Endothelial cell (in vitro differentiated cells): ENCODE measurements at regions not wholly inside any gene's neighbourhood (a gene's known extent, or its start where the extent isn't known, plus 50 kb on each side); places are given as distances from the start of the nearest gene placed in this dataset.

Experiments
- DNase-seq: peaks from one replicate; pipeline ENCODE4 v3.0.0; 2021; ENCODE audit warnings: low spot score
- H3K27ac Mint-ChIP-seq: one replicate; pipeline ENCODE4 v1.8.0; 2021; ENCODE audit warnings: mixed read lengths, inconsistent platforms; ENCODE audit not compliant: unreplicated experiment
- H3K27me3 Mint-ChIP-seq: one replicate; pipeline ENCODE4 v1.8.0; 2021; ENCODE audit warnings: mild to moderate bottlenecking, moderate library complexity, mixed read lengths, inconsistent platforms; ENCODE audit not compliant: unreplicated experiment
- H3K36me3 Mint-ChIP-seq: one replicate; pipeline ENCODE4 v1.8.0; 2021; ENCODE audit warnings: mild to moderate bottlenecking, low read depth, mixed read lengths, inconsistent platforms; ENCODE audit not compliant: unreplicated experiment
- H3K4me1 Mint-ChIP-seq: one replicate; pipeline ENCODE4 v1.8.0; 2021; ENCODE audit warnings: mild to moderate bottlenecking, mixed read lengths, inconsistent platforms; ENCODE audit not compliant: unreplicated experiment
- H3K4me3 Mint-ChIP-seq: one replicate; pipeline ENCODE4 v1.8.0; 2021; ENCODE audit warnings: mild to moderate bottlenecking, mixed read lengths, inconsistent platforms; ENCODE audit not compliant: unreplicated experiment
- H3K9me3 Mint-ChIP-seq: one replicate; pipeline ENCODE4 v1.8.0; 2021; ENCODE audit warnings: mixed read lengths, inconsistent platforms; ENCODE audit not compliant: unreplicated experiment
- TF ChIP-seq, protein P1 (sequence below): fragments of 200-600 bp; sonication (generic); IDR thresholded peaks from one replicate; pipeline ENCODE4 v1.5.0; 2021; ENCODE audit warnings: antibody characterized with exemption; ENCODE audit not compliant: unreplicated experiment

- Mint-ChIP-seq H3K36me3 (no peaks in the 10 kb centered on the region), H3K9me3 (no peaks in the 10 kb centered on the region), H3K4me1 (peaks cover 20% of the 10 kb centered on the region), H3K4me3 (no peak overlapping the region), H3K27me3 (peaks cover 2% of the 10 kb centered on the region), H3K27ac (no peak overlapping the region)
- no peak for DNase-seq
- TF ChIP-seq, protein P1, sequence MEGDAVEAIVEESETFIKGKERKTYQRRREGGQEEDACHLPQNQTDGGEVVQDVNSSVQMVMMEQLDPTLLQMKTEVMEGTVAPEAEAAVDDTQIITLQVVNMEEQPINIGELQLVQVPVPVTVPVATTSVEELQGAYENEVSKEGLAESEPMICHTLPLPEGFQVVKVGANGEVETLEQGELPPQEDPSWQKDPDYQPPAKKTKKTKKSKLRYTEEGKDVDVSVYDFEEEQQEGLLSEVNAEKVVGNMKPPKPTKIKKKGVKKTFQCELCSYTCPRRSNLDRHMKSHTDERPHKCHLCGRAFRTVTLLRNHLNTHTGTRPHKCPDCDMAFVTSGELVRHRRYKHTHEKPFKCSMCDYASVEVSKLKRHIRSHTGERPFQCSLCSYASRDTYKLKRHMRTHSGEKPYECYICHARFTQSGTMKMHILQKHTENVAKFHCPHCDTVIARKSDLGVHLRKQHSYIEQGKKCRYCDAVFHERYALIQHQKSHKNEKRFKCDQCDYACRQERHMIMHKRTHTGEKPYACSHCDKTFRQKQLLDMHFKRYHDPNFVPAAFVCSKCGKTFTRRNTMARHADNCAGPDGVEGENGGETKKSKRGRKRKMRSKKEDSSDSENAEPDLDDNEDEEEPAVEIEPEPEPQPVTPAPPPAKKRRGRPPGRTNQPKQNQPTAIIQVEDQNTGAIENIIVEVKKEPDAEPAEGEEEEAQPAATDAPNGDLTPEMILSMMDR = no peak
These were observed 78.1 kb upstream of the COL13A1 start for GRCh38 chr10:69723653-69724052.

GRCh38 chr10:69726850-69727249 is 74.9 kb upstream of the COL13A1 start:
- Mint-ChIP-seq H3K36me3 (no peaks in the 10 kb centered on the region), H3K27me3 (no peaks in the 10 kb centered on the region), H3K4me1 (peaks cover 22% of the 10 kb centered on the region), H3K9me3 (no peaks in the 10 kb centered on the region), H3K4me3 (no peak overlapping the region), H3K27ac (no peak overlapping the region)
- TF ChIP-seq, protein P1 = no peak
- DNase-seq = no peak

GRCh38 chr10:69728335-69728870 is 73.3 kb upstream of the COL13A1 start:
- H3K36me3 Mint-ChIP-seq = no peaks in the 10 kb centered on the region
- H3K27ac Mint-ChIP-seq = peak overlapping the region; percentile 3
- no peaks in the 10 kb centered on the region for H3K9me3 Mint-ChIP-seq
- H3K4me1 Mint-ChIP-seq = peaks cover 16% of the 10 kb centered on the region
- TF ChIP-seq, protein P1 = no peak
- no peaks in the 10 kb centered on the region for H3K27me3 Mint-ChIP-seq
- no peak for DNase-seq
- H3K4me3 Mint-ChIP-seq = no peak overlapping the region

DNA sequence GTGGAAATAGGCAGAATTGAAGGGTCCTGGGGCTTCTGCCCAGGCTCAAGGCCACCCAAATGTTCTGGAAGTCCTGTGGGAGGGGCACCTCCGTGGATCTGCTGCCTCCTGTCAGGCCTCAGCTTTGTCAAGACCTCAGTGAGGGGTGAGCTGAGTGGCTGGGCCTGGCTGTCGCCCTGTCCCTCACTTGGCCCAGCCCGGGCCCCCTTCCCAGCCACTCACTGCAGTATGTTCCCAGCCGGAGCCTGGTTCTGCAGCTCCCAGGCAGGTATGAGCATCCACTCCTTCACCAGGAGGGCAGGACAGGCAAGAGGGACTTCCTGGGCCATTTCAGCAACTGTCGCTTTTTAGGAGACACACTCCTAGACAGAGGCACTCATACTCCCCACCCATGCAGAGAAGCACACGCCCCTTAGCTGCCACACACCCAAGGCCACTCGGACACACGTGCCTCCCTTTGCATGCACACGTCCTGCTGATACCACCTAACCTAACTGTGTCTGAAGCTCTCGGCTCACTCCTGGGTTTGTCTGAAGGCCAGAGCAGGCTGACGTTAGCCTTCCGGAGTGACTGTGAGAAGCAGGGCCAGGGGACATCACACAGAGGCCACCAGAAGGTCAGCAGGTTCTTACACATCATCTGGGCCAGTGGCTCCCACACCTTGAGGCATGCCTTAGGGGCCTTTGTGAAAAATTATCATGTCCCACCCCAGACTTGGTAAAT is 72.2 kb upstream of the COL13A1 start:
- Mint-ChIP-seq H3K27me3 (peaks cover 2% of the 10 kb centered on the region), H3K27ac (no peak overlapping the region), H3K9me3 (no peaks in the 10 kb centered on the region), H3K4me1 (peaks cover 16% of the 10 kb centered on the region), H3K36me3 (no peaks in the 10 kb centered on the region), H3K4me3 (no peak overlapping the region)
- DNase-seq = no peak
- TF ChIP-seq, protein P1 = no peak

GRCh38 chr10:69730251-69731156 is 71.2 kb upstream of the COL13A1 start:
- Mint-ChIP-seq H3K4me3 (no peak overlapping the region), H3K36me3 (no peaks in the 10 kb centered on the region), H3K9me3 (no peaks in the 10 kb centered on the region), H3K4me1 (peaks cover 16% of the 10 kb centered on the region), H3K27ac (no peak overlapping the region), H3K27me3 (peaks cover 2% of the 10 kb centered on the region)
- no peak for DNase-seq
- TF ChIP-seq, protein P1 = no peak
